Astrocyte of the cerebellum (primary cell): ENCODE measurements at regions not wholly inside any gene's neighbourhood (a gene's known extent, or its start where the extent isn't known, plus 50 kb on each side); places are given as distances from the start of the nearest gene placed in this dataset.
A peak's percentile ranks its signal among the peaks of the same experiment; 100 is the strongest.

ENCODE experiments used
- DNase-seq: peaks from one replicate; pipeline ENCODE4 v3.0.0-alpha.2; 2011; ENCODE audit warnings: low read depth
- H3K4me3 ChIP-seq: 2 replicates; pipeline ENCODE4 v1.5.1; 2011; ENCODE audit warnings: mild to moderate bottlenecking, low read depth, low read length, moderate library complexity
- CTCF ChIP-seq: IDR thresholded peaks from 2 replicates; pipeline ENCODE4 v1.5.1; 2012; ENCODE audit warnings: low read length, low read depth, moderate library complexity, mild to moderate bottlenecking; ENCODE audit errors: missing control alignments
- in situ Hi-C: cut with HindIII; loops from 2 replicates; pipeline ENCODE4 v1.10.0; 2017; ENCODE audit warnings: low sequenced_read_pairs

GRCh38 chr4:136078976-136079375 lies 1453.3 kb downstream of the PCDH18 start:
- H3K4me3 ChIP-seq, result no peak overlapping the region
- DNase-seq, result peak; percentile 65
- no peak for TF ChIP-seq CTCF
- in situ Hi-C loops, result no loop called here

GRCh38 chr4:136056748-136057147 lies 1475.5 kb downstream of the PCDH18 start:
- H3K4me3 ChIP-seq, result no peak overlapping the region
- no peak for TF ChIP-seq CTCF
- in situ Hi-C loops, result no loop called here
- no peak for DNase-seq

GRCh38 chr4:136055360-136055759 lies 1476.9 kb downstream of the PCDH18 start:
- no peak for DNase-seq
- TF ChIP-seq CTCF, result no peak
- in situ Hi-C loops, result no loop called here
- H3K4me3 ChIP-seq, result no peak overlapping the region

GRCh38 chr4:136036744-136037143 lies 1495.5 kb downstream of the PCDH18 start:
- peak; percentile 60 for DNase-seq
- no peak overlapping the region for H3K4me3 ChIP-seq
- in situ Hi-C loops, result no loop called here
- TF ChIP-seq CTCF, result no peak

GRCh38 chr4:136032391-136032790 lies 1499.9 kb downstream of the PCDH18 start:
- H3K4me3 ChIP-seq, result no peak overlapping the region
- no peak for DNase-seq
- TF ChIP-seq CTCF, result no peak
- in situ Hi-C loops, result no loop called here

GRCh38 chr4:136025540-136025939 lies 1506.8 kb downstream of the PCDH18 start:
- no peak for DNase-seq
- H3K4me3 ChIP-seq, result no peak overlapping the region
- no peak for TF ChIP-seq CTCF
- in situ Hi-C loops, result no loop called here

GRCh38 chr4:136017556-136017955 lies 1514.7 kb downstream of the PCDH18 start:
- no peak for DNase-seq
- TF ChIP-seq CTCF, result no peak
- in situ Hi-C loops, result no loop called here
- H3K4me3 ChIP-seq, result no peak overlapping the region
